ENCODE measurements at regions not wholly inside any gene's neighbourhood (a gene's known extent, or its start where the extent isn't known, plus 50 kb on each side); places are given as distances from the start of the nearest gene placed in this dataset.

DNA sequence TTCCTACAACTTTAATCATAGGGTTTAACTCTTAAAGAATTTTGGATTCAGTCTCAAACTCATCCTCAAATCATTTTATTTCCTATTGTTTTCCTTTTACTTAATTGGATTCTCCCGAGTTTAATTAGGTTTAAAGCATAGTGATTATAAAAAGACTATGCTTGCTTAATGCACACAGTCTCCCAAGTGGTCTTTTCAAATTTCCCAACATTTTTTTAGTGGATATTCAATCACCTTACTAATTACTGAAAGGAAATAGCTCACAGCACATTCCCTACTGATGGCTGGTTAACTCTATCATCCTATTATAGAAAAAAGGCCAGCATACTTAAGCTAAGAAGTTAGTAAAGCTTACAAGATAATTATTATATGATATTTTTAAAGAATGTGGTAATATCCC is 170.6 kb downstream of the PRDM9 start:
- H3K79me2 ChIP-seq (ENCODE audit: insufficient read depth, low read length) = no peaks in the 10 kb centered on the region
- DNase-seq (ENCODE audit: low spot score) (no peak), ATAC-seq (no peak), FAIRE-seq (no peak)
- in situ Hi-C loops (cut with HindIII; ENCODE audit: extremely low pct_ligation_motif_present, low pct_unique_long_range_greater_than_20kb) = no loop called here
- no peak overlapping the region for H2AFZ ChIP-seq (ENCODE audit: low read length)
- H3K27me3 ChIP-seq (ENCODE audit: control insufficient read depth in 1 of 2, insufficient read depth in 2 of 2, low read length in 2 of 2) = no peaks in the 10 kb centered on the region
- H3K9ac ChIP-seq (ENCODE audit: insufficient read depth, low read depth, low read length) = no peak overlapping the region
- no TSS peak for BruUV-seq (replicated peaks)
- intact Hi-C loops (cut with micrococcal nuclease; ENCODE audit: unreplicated experiment) = no loop called here
- ChIA-PET POLR2A (no interaction called here), CTCF (ENCODE audit: low intra/inter-chr PET ratio, low total read pairs) (no interaction called here)
- WGBS (ENCODE audit: low lambda C conversion rate) = 0% methylated on average over 1 of the region's 1 CpG
- no peaks in the 10 kb centered on the region for H3K4me1 ChIP-seq (ENCODE audit: insufficient read depth, low read length)
- no peaks in the 10 kb centered on the region for H3K36me3 ChIP-seq (replicated peaks in 1 of 2; ENCODE audit: control insufficient read depth in 1 of 2, insufficient read depth in 2 of 2, low read length in 2 of 2)
- no peak overlapping the region for H3K4me2 ChIP-seq (ENCODE audit: low read depth, low read length)
- H3K27ac ChIP-seq (ENCODE audit: extremely low read length, insufficient read depth, low read length) = no peak overlapping the region
- no peak overlapping the region for H3K4me3 ChIP-seq (replicated peaks in 1 of 3; ENCODE audit: insufficient read depth in 1 of 3, low read depth in 2 of 3, low read length in 3 of 3)
- H3K9me3 ChIP-seq (ENCODE audit: low read length) = no peaks in the 10 kb centered on the region
- H4K20me1 ChIP-seq (ENCODE audit: insufficient read depth, low read length) = no peaks in the 10 kb centered on the region
- TF ChIP-seq, protein P1, sequence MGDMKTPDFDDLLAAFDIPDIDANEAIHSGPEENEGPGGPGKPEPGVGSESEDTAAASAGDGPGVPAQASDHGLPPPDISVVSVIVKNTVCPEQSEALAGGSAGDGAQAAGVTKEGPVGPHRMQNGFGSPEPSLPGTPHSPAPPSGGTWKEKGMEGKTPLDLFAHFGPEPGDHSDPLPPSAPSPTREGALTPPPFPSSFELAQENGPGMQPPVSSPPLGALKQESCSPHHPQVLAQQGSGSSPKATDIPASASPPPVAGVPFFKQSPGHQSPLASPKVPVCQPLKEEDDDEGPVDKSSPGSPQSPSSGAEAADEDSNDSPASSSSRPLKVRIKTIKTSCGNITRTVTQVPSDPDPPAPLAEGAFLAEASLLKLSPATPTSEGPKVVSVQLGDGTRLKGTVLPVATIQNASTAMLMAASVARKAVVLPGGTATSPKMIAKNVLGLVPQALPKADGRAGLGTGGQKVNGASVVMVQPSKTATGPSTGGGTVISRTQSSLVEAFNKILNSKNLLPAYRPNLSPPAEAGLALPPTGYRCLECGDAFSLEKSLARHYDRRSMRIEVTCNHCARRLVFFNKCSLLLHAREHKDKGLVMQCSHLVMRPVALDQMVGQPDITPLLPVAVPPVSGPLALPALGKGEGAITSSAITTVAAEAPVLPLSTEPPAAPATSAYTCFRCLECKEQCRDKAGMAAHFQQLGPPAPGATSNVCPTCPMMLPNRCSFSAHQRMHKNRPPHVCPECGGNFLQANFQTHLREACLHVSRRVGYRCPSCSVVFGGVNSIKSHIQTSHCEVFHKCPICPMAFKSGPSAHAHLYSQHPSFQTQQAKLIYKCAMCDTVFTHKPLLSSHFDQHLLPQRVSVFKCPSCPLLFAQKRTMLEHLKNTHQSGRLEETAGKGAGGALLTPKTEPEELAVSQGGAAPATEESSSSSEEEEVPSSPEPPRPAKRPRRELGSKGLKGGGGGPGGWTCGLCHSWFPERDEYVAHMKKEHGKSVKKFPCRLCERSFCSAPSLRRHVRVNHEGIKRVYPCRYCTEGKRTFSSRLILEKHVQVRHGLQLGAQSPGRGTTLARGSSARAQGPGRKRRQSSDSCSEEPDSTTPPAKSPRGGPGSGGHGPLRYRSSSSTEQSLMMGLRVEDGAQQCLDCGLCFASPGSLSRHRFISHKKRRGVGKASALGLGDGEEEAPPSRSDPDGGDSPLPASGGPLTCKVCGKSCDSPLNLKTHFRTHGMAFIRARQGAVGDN (CRISPR knock-in tag; IDR thresholded peaks at IDR 0.05) = no peak
- TF ChIP-seq ZNF343 (CRISPR knock-in tag; IDR thresholded peaks at IDR 0.05) (no peak), ZNF850 (CRISPR knock-in tag; conservative IDR thresholded peaks at IDR 0.05) (no peak), ZNF24 (IDR thresholded peaks at IDR 0.05) (no peak)
- TF ChIP-seq, protein P2, sequence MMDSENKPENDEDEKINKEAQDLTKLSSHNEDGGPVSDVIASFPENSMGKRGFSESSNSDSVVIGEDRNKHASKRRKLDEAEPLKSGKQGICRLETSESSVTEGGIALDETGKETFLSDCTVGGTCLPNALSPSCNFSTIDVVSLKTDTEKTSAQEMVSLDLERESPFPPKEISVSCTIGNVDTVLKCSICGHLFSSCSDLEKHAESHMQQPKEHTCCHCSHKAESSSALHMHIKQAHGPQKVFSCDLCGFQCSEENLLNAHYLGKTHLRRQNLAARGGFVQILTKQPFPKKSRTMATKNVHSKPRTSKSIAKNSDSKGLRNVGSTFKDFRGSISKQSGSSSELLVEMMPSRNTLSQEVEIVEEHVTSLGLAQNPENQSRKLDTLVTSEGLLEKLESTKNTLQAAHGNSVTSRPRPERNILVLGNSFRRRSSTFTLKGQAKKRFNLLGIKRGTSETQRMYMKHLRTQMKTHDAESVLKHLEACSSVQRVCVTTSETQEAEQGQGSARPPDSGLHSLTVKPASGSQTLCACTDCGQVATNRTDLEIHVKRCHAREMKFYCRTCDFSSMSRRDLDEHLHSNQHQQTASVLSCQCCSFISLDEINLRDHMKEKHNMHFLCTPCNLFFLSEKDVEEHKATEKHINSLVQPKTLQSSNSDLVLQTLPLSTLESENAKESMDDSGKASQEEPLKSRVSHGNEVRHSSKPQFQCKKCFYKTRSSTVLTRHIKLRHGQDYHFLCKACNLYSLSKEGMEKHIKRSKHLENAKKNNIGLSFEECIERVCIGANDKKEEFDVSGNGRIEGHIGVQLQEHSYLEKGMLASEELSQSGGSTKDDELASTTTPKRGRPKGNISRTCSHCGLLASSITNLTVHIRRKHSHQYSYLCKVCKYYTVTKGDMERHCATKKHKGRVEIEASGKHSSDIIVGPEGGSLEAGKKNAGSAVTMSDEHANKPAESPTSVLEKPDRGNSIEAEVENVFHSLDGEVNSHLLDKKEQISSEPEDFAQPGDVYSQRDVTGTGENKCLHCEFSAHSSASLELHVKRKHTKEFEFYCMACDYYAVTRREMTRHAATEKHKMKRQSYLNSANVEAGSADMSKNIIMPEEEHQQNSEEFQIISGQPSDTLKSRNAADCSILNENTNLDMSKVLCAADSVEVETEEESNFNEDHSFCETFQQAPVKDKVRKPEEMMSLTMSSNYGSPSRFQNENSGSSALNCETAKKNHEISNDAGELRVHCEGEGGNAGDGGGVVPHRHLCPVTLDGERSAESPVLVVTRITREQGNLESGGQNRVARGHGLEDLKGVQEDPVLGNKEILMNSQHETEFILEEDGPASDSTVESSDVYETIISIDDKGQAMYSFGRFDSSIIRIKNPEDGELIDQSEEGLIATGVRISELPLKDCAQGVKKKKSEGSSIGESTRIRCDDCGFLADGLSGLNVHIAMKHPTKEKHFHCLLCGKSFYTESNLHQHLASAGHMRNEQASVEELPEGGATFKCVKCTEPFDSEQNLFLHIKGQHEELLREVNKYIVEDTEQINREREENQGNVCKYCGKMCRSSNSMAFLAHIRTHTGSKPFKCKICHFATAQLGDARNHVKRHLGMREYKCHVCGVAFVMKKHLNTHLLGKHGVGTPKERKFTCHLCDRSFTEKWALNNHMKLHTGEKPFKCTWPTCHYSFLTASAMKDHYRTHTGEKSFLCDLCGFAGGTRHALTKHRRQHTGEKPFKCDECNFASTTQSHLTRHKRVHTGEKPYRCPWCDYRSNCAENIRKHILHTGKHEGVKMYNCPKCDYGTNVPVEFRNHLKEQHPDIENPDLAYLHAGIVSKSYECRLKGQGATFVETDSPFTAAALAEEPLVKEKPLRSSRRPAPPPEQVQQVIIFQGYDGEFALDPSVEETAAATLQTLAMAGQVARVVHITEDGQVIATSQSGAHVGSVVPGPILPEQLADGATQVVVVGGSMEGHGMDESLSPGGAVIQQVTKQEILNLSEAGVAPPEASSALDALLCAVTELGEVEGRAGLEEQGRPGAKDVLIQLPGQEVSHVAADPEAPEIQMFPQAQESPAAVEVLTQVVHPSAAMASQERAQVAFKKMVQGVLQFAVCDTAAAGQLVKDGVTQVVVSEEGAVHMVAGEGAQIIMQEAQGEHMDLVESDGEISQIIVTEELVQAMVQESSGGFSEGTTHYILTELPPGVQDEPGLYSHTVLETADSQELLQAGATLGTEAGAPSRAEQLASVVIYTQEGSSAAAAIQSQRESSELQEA (CRISPR knock-in tag; IDR thresholded peaks at IDR 0.05; ENCODE audit: not compliant biosample characterization) = no peak
- TF ChIP-seq, protein P3, sequence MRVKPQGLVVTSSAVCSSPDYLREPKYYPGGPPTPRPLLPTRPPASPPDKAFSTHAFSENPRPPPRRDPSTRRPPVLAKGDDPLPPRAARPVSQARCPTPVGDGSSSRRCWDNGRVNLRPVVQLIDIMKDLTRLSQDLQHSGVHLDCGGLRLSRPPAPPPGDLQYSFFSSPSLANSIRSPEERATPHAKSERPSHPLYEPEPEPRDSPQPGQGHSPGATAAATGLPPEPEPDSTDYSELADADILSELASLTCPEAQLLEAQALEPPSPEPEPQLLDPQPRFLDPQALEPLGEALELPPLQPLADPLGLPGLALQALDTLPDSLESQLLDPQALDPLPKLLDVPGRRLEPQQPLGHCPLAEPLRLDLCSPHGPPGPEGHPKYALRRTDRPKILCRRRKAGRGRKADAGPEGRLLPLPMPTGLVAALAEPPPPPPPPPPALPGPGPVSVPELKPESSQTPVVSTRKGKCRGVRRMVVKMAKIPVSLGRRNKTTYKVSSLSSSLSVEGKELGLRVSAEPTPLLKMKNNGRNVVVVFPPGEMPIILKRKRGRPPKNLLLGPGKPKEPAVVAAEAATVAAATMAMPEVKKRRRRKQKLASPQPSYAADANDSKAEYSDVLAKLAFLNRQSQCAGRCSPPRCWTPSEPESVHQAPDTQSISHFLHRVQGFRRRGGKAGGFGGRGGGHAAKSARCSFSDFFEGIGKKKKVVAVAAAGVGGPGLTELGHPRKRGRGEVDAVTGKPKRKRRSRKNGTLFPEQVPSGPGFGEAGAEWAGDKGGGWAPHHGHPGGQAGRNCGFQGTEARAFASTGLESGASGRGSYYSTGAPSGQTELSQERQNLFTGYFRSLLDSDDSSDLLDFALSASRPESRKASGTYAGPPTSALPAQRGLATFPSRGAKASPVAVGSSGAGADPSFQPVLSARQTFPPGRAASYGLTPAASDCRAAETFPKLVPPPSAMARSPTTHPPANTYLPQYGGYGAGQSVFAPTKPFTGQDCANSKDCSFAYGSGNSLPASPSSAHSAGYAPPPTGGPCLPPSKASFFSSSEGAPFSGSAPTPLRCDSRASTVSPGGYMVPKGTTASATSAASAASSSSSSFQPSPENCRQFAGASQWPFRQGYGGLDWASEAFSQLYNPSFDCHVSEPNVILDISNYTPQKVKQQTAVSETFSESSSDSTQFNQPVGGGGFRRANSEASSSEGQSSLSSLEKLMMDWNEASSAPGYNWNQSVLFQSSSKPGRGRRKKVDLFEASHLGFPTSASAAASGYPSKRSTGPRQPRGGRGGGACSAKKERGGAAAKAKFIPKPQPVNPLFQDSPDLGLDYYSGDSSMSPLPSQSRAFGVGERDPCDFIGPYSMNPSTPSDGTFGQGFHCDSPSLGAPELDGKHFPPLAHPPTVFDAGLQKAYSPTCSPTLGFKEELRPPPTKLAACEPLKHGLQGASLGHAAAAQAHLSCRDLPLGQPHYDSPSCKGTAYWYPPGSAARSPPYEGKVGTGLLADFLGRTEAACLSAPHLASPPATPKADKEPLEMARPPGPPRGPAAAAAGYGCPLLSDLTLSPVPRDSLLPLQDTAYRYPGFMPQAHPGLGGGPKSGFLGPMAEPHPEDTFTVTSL (CRISPR knock-in tag; IDR thresholded peaks at IDR 0.05; ENCODE audit: borderline replicate concordance) = no peak

Measured in HepG2 (cell line).